ENCODE measurements at regions not wholly inside any gene's neighbourhood (a gene's known extent, or its start where the extent isn't known, plus 50 kb on each side); places are given as distances from the start of the nearest gene placed in this dataset.

GRCh38 chr14:100988411-100988900, 84.9 kb upstream of the RTL1 start:
- Histone ChIP-seq H2AFZ (ENCODE audit: low read depth, low read length, poor library complexity, severe bottlenecking) (peak overlapping the region; percentile 93), H3K4me1 (ENCODE audit: control insufficient read depth in 1 of 2, insufficient read depth in 2 of 2, low read length in 2 of 2) (peaks cover 4 to 57% of the 10 kb centered on the region in 2 experiments), H3K27ac (ENCODE audit: low read depth, low read length) (peak overlapping the region; percentile 57; the same call in 1 of the 2 replicates), H4K20me1 (ENCODE audit: insufficient read depth) (no peaks in the 10 kb centered on the region), H3K4me2 (ENCODE audit: low read length) (peak overlapping the region; percentile 62), H3K36me3 (ENCODE audit: control insufficient read depth in 1 of 2, insufficient read depth in 2 of 2, low read length in 2 of 2) (no peaks in the 10 kb centered on the region), H3K9me3 (ENCODE audit: control insufficient read depth in 1 of 2, insufficient read depth in 1 of 2, low read depth in 1 of 2, low read length in 2 of 2) (no peaks in the 10 kb centered on the region), H3K79me2 (ENCODE audit: insufficient read depth, low read length) (no peaks in the 10 kb centered on the region), H3K4me3 (replicated peaks in 1 of 2; ENCODE audit: low read depth in 1 of 2, low read length in 2 of 2) (peak overlapping the region in 1 of 2 experiments; percentile 22; a peak in 1 of 4 replicates), H3K9me2 (ENCODE audit: insufficient read depth) (no peaks in the 10 kb centered on the region; the same call in 1 of the 2 replicates), H3K27me3 (ENCODE audit: insufficient read depth, low read length) (no peaks in the 10 kb centered on the region), H3K9ac (ENCODE audit: low read length) (peak overlapping the region; percentile 50)
- DNase-seq (ENCODE audit: low read depth, low spot score) (peak; percentile 95), ATAC-seq (peak; percentile 92)
- intact Hi-C loops (cut with micrococcal nuclease): no loop called here
- CTCF ChIA-PET: no interaction called here
- POLR2A ChIA-PET: no interaction called here
- BruUV-seq (replicated peaks): no TSS peak
- RAD21 ChIA-PET (ENCODE audit: low non-redundant PET in 1 of 2, low total read pairs in 2 of 2, uncharacterized antibody in 2 of 2, unreplicated experiment in 2 of 2): no interaction called here
- TF ChIP-seq SP1 (IDR thresholded peaks at IDR 0.05; ENCODE audit: low read depth) (peak; percentile 82), ELF1 (IDR thresholded peaks at IDR 0.05; ENCODE audit: borderline replicate concordance, low read depth) (no peak), ZFX (IDR thresholded peaks at IDR 0.05) (no peak), EZH2phosphoT487 (IDR thresholded peaks at IDR 0.05; ENCODE audit: borderline replicate concordance) (no peak), RAD21 (IDR thresholded peaks at IDR 0.05; ENCODE audit: low read depth) (peak; percentile 27), CEBPB (IDR thresholded peaks at IDR 0.05; ENCODE audit: low read depth) (peak; percentile 64), SRF (IDR thresholded peaks at IDR 0.05; ENCODE audit: low read depth) (peak; percentile 59; the same call in 1 of the 2 replicates), POLR2A (IDR thresholded peaks at IDR 0.05; ENCODE audit: borderline replicate concordance, extremely low read depth, insufficient read depth, insufficient read length) (no peak), POLR2AphosphoS5 (IDR thresholded peaks at IDR 0.05; ENCODE audit: low read depth, low read length) (peak; percentile 27; the same call in 1 of the 2 replicates), TCF7L2 (IDR thresholded peaks at IDR 0.05; ENCODE audit: borderline replicate concordance, extremely low read depth, insufficient read depth, insufficient read length) (peak; percentile 28), REST (IDR thresholded peaks at IDR 0.05; ENCODE audit: low read depth) (no peak), MAX (IDR thresholded peaks at IDR 0.05) (peak; percentile 44), CBX3 (IDR thresholded peaks at IDR 0.05; ENCODE audit: low read depth) (peak; percentile 67), YY1 (IDR thresholded peaks at IDR 0.05; ENCODE audit: extremely low read depth, insufficient replicate concordance, low read depth, low read length) (peak; percentile 87), EZH2 (IDR thresholded peaks at IDR 0.05) (no peak), FOSL1 (IDR thresholded peaks at IDR 0.05; ENCODE audit: low read depth) (peak; percentile 90), ZNF274 (IDR thresholded peaks at IDR 0.05; ENCODE audit: low read depth, low read length) (no peak), JUND (IDR thresholded peaks at IDR 0.05) (peak; percentile 89)
- TF ChIP-seq, protein P1, sequence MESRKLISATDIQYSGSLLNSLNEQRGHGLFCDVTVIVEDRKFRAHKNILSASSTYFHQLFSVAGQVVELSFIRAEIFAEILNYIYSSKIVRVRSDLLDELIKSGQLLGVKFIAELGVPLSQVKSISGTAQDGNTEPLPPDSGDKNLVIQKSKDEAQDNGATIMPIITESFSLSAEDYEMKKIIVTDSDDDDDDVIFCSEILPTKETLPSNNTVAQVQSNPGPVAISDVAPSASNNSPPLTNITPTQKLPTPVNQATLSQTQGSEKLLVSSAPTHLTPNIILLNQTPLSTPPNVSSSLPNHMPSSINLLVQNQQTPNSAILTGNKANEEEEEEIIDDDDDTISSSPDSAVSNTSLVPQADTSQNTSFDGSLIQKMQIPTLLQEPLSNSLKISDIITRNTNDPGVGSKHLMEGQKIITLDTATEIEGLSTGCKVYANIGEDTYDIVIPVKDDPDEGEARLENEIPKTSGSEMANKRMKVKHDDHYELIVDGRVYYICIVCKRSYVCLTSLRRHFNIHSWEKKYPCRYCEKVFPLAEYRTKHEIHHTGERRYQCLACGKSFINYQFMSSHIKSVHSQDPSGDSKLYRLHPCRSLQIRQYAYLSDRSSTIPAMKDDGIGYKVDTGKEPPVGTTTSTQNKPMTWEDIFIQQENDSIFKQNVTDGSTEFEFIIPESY (IDR thresholded peaks at IDR 0.05; ENCODE audit: extremely low read depth, insufficient replicate concordance, low read length): no peak
- TF ChIP-seq, protein P2, sequence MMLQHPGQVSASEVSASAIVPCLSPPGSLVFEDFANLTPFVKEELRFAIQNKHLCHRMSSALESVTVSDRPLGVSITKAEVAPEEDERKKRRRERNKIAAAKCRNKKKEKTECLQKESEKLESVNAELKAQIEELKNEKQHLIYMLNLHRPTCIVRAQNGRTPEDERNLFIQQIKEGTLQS (IDR thresholded peaks at IDR 0.05): no peak
- TF ChIP-seq, protein P3, sequence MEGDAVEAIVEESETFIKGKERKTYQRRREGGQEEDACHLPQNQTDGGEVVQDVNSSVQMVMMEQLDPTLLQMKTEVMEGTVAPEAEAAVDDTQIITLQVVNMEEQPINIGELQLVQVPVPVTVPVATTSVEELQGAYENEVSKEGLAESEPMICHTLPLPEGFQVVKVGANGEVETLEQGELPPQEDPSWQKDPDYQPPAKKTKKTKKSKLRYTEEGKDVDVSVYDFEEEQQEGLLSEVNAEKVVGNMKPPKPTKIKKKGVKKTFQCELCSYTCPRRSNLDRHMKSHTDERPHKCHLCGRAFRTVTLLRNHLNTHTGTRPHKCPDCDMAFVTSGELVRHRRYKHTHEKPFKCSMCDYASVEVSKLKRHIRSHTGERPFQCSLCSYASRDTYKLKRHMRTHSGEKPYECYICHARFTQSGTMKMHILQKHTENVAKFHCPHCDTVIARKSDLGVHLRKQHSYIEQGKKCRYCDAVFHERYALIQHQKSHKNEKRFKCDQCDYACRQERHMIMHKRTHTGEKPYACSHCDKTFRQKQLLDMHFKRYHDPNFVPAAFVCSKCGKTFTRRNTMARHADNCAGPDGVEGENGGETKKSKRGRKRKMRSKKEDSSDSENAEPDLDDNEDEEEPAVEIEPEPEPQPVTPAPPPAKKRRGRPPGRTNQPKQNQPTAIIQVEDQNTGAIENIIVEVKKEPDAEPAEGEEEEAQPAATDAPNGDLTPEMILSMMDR (IDR thresholded peaks at IDR 0.05 in 2 of 3, conservative IDR thresholded peaks at IDR 0.05 in 1 of 3; ENCODE audit: borderline replicate concordance in 1 of 3, insufficient read depth in 1 of 3, low read depth in 2 of 3, low read length in 2 of 3): no peak
